ENCODE measurements at regions not wholly inside any gene's neighbourhood (a gene's known extent, or its start where the extent isn't known, plus 50 kb on each side); places are given as distances from the start of the nearest gene placed in this dataset.

GRCh38 chr14:94903883-94904282 is 134.0 kb upstream of the GSC start:
- Histone ChIP-seq H2BK120ac (replicated peaks; ENCODE audit: low read depth, low read length) (no peak overlapping the region), H3K27me3 (replicated peaks in 1 of 4; ENCODE audit: control insufficient read depth in 3 of 4, extremely low read depth in 1 of 4, insufficient read depth in 3 of 4, low read length in 3 of 4) (peaks cover 7 to 26% (median 13%) of the 10 kb centered on the region in 4 experiments; a peak in 5 of 7 replicates), H3K9ac (replicated peaks in 1 of 4; ENCODE audit: extremely low read depth in 1 of 4, low read depth in 3 of 4, low read length in 3 of 4) (no peak overlapping the region), H3K4me2 (ENCODE audit: insufficient read depth in 1 of 2, low read depth in 2 of 2, low read length in 2 of 2) (no peak overlapping the region), H3K56ac (replicated peaks; ENCODE audit: insufficient read length, low read depth, low read length) (no peak overlapping the region), H2AFZ (ENCODE audit: low read length) (no peak overlapping the region), H2BK5ac (ENCODE audit: low read depth, low read length) (peak overlapping the region; percentile 0; the same call in 1 of the 2 replicates), H2AK5ac (ENCODE audit: low read depth, low read length) (no peak overlapping the region), H2BK15ac (ENCODE audit: low read length) (no peak overlapping the region), H4K8ac (ENCODE audit: extremely low read depth, insufficient read depth, low read length) (no peak overlapping the region), H2BK20ac (ENCODE audit: low read length) (no peak overlapping the region), H3K4ac (replicated peaks; ENCODE audit: insufficient read length, low read depth, low read length) (no peak overlapping the region), H3K18ac (ENCODE audit: extremely low read depth, low read length) (no peak overlapping the region), H3K79me2 (ENCODE audit: control insufficient read depth in 1 of 2, insufficient read depth in 2 of 2, low read length in 2 of 2) (no peaks in the 10 kb centered on the region), H3K27ac (ENCODE audit: low read depth, low read length) (no peak overlapping the region), H3K14ac (ENCODE audit: insufficient read length) (no peak overlapping the region), H3K9me3 (ENCODE audit: insufficient read depth in 2 of 2, low read depth in 1 of 2, low read length in 1 of 2) (no peaks in the 10 kb centered on the region), H4K20me1 (replicated peaks in 1 of 2; ENCODE audit: control insufficient read depth in 1 of 2, insufficient read depth in 2 of 2, low read length in 2 of 2) (peaks cover 0 to 2% of the 10 kb centered on the region in 2 experiments), H3K4me3 (ENCODE audit: extremely low read depth in 1 of 4, insufficient read depth in 2 of 4, low read depth in 3 of 4, low read length in 4 of 4) (no peak overlapping the region), H2BK12ac (ENCODE audit: low read depth, low read length) (peak overlapping the region; percentile 0; the same call in 1 of the 2 replicates), H4K91ac (replicated peaks; ENCODE audit: insufficient read length, low read length) (no peak overlapping the region), H3K79me1 (ENCODE audit: low read depth, low read length) (no peaks in the 10 kb centered on the region), H3K23me2 (ENCODE audit: low read depth, low read length) (no peaks in the 10 kb centered on the region; the same call in 1 of the 2 replicates), H3K4me1 (replicated peaks in 1 of 4; ENCODE audit: control insufficient read depth in 3 of 4, insufficient read depth in 4 of 4, low read length in 3 of 4) (no peaks in the 10 kb centered on the region; a peak in 2 of 7 replicates), H4K5ac (ENCODE audit: insufficient read length, low read depth, low read length) (no peak overlapping the region), H3K23ac (ENCODE audit: insufficient read length) (no peak overlapping the region), H3K36me3 (ENCODE audit: control insufficient read depth in 2 of 4, insufficient read depth in 4 of 4, low read length in 3 of 4) (no peaks in the 10 kb centered on the region)
- TF ChIP-seq POU5F1 (IDR thresholded peaks at IDR 0.05; ENCODE audit: low read depth, low read length) (no peak), RAD21 (IDR thresholded peaks at IDR 0.05 in 1 of 2, conservative IDR thresholded peaks at IDR 0.05 in 1 of 2; ENCODE audit: low read depth in 2 of 2, low read length in 2 of 2) (peak; percentile 23 to 41; a peak in 2 of 4 replicates)
- 79% methylated on average over 3 of the region's 3 CpGs; no CpG with 5 or more reads in 1 of the 2 experiments for WGBS, 2 experiments (ENCODE audit: extremely low coverage in 1 of 2, insufficient coverage in 1 of 2, insufficient read length in 1 of 2, insufficient replicate concordance in 2 of 2, low coverage in 1 of 2, low lambda C conversion rate in 2 of 2, missing lambda C conversion rate in 1 of 2)
- DNase-seq (ENCODE audit: low read depth in 1 of 2, low spot score in 2 of 2) (no peak), FAIRE-seq (no peak)
- POLR2A ChIA-PET (ENCODE audit: partially characterized antibody): no interaction called here
- CTCF ChIA-PET (ENCODE audit: partially characterized antibody): interaction anchor here (0.9 to 1.0 kb wide), 2 partner anchors 18 to 22 kb away, joined by 3 read pairs; no protein-coding TSS in a partner anchor

Data from H1 (cell line).